Activated CD4-positive, alpha-beta T cell treated with anti-CD3 and anti-CD28 coated beads for 24 hours (primary cell): ENCODE measurements at regions not wholly inside any gene's neighbourhood (a gene's known extent, or its start where the extent isn't known, plus 50 kb on each side); places are given as distances from the start of the nearest gene placed in this dataset.

Experiments
- DNase-seq, 2 donors: peaks; one replicate each; pipeline ENCODE4 v3.0.0-alpha.2; 2020; ENCODE audit warnings: low read depth in 2 of 2

DNA sequence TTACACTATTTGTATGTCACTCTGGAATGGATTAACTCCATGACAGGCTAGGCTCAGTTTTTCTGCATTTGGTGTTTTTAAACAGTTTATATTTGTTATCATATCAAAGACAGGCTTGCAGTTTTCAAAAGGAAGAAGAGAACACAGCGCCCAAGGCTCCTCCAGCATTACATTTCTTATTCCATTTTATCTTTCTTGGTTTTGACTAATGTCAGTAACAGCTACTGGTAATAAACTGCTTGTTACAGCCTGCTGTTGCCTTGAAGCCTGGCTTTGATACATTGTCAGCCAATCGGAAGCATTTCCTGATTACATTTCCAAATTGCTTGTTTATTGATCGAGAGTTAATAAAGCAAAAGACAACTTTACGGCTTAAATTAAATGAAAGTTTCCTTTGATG lies 166.0 kb upstream of the MDFIC start:
- no peak for DNase-seq

DNA sequence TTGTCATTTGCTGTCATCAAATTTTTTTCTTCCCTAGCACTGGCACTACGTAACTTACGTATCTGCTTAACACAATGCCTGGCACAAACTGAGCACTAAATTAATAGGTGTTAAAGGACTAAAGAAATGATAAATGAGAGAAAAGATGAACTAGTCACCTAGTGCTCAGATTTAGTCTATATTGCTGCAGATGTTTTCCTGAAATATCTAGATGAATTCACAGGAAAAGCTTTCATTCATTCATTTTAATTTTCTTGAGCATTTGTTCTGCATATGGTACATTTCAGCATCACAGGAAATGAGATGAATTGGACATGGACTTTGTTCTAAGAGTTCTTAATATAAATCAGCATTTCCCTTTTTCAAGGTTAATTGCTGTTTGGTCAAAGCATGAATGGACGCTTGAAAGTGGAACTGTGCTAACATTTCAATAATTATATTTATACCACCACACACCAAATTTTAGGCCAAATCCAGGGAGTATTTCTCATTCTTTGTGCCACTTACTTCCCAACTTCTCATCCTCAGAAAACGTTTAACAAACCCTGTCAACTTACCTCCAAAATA lies 163.2 kb upstream of the MDFIC start:
- DNase-seq: no peak

DNA sequence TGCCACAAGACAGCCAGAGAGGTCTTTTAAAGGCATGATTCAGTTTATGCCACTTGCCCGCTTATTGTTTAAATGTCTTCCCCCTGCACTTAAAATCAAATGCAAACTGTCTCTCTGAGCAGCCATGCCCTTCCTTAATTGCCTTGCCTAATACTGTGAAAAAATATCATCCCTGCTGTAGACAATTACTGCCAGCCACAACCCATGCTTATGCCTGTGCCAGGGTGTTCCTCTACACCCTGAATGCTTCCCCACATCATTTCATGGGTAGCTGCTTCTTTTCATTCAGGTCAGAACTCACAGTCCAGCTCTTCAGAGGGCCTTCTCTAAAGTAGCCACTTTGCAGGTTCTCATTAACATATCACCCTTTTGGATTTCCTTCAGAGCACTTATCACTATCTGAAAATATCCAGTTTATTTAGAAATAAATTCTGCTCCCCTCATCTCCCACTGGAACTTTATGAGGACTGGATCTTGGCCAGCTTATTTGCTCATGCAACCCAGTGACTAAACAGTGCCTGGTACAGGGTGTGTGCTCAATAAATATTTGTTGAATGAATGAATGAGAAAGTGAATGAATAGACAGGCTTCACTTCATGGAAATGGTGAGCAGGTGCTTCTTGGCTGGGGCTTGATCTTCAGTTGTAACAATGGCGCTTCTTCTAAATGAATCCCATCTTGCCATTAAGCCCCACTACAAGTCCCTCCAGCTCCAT lies 162.4 kb upstream of the MDFIC start:
- DNase-seq: no peak

DNA sequence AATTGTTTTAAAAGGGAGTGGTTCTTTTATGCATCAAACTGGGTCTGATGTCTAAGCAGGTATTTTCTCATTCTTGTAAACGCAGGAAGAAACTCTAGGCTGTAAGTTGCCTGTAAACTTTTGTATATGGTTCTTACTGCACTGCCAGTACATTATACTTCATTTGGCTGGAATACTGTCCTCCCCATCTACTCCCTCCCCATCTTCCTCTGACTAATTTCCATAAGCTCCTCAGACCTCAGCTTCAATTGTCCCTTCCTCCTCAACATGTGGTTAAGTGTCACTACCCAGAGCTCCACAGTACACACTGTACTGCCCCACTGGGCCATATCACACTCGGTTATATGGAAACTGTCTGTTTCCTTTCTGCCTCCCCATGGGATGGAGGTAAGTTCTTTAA lies 161.4 kb upstream of the MDFIC start:
- no peak for DNase-seq

DNA sequence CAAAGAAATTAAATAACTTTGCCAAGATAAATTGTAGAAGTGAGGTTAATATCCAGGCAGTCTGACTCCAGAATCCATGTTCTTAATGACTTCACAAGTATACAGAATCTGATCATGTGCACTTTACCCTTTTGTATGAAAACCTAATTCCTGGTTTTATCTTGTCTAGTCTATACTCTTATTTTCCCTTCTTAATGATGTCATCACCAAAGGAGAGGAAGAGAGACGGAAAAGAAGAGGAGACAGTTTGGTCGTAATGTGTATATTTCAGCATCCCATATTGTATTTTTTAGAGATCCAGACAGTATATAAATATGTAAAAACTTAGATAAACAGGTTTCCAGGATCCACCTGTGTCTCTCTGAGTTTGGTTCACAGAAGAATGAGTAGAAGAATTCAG lies 159.9 kb upstream of the MDFIC start:
- DNase-seq: no peak

DNA sequence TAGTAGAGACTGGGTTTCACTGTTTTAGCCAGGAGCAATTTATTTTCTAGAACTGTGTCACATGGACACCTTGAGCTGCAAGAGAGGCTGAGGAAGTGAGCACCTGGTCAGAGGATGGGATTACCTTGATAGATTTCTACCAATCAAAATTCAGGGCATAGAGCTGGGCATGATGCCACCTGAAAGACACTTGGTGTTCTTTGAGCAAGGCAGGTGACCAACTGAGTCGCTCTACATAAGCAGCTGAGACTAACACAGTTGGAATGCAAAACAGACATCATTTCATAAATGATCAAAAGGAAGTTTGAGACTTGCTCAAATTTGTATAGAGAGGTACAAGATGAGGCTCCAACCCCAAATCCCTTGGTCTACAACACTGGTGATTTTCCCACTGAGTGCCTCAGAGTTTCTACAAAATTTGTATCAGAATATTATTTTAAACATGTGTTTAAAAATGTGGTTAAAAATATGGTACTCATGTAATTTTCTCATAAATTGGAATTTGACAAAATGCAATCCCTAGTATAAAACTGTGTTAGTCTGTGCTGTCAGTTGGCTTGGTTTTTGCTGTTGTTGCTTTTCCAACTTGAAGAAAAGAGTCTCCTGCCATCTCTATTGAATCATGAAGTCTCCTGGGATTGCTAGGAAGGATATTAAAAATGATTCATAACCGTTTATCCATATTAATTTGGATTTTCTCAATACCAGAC lies 156.4 kb upstream of the MDFIC start:
- no peak for DNase-seq

DNA sequence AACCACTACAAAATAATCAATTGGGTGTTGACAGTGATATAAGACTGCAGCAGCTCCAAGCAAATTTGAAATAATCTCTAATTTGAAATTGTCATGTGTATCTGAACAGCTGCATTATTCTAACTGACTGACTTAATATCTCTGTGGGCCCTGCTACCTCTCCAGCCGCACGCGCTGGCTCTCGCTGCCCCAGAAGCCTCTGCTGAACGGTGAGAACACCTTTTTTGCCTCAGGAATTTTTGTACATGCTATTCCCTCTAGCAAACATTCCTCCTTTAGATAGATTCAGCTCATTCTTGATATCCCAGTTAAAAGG lies 155.9 kb upstream of the MDFIC start:
- DNase-seq: no peak

DNA sequence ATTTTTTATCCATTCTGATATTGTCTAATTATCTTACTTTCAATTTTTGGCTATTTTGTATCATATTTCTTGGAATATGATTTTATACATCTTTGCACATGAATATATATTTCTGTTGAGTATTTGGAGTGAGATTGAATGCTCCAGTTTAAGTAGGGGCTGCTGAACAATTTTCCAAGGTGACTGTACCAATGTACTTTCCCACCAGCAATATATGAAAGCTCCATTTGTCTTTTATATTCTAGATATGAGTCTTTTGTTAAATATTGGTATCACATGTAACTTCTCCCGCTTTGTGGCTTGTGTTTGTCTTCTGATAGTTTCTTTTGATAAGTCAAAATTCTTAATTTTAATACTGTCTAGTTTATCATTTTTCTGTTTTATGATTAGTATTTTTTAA lies 144.6 kb upstream of the MDFIC start:
- no peak for DNase-seq

DNA sequence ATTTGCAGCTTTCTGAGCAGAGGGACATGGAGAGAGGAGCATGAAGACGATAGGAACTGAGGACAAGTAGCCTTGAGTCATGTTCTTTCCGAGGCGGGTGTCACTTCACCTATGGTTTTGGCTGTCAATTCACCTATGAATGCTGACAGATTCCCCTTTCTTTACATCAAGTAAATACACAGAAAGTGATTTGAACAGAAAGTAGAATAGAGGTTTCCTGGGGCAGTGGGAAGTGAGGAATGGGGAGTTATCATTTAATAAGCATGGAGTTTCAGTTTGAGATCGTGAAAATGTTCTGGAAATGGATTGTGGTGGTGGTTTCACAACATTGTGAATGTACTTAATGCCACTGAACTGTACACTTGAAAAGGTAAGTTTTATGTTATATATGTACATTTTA lies 138.4 kb upstream of the MDFIC start:
- DNase-seq: no peak

DNA sequence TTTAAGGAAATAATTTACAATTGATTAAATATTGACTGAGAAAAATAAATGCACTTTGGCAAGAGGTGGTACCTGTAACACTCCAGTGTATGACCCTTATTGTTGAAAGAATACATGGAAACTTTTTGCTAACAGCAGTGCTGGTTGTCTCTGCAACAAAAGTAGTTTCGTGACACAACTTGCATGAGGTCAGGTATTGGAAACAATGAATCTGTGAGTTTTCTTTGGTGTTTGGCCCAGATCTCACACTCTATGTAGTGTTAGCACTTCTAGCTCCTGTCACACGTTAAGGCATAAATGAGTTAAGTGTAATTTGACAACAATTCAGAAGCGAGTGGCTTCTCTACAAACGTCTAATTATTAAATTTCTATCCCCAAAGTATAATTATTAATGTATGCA lies 137.7 kb upstream of the MDFIC start:
- no peak for DNase-seq

DNA sequence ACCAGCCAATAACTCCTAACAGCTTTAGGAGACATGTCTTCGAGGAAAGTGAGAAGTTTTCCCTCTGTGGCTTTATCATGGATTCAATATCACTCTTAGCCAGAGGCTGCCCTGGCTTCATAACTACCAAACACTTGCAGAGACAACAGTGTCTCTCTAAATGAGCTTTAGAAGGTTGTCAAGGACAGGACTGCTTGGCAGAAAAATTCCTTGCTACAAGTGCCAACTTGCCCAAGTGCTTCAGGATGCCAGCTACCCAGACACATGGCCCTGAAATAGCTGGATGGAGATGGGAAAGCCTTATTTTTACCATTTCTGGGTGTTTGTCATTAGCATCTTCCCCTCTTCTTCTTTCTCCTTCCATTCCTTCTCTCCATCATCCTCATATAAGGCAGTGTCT lies 137.1 kb upstream of the MDFIC start:
- DNase-seq: no peak

DNA sequence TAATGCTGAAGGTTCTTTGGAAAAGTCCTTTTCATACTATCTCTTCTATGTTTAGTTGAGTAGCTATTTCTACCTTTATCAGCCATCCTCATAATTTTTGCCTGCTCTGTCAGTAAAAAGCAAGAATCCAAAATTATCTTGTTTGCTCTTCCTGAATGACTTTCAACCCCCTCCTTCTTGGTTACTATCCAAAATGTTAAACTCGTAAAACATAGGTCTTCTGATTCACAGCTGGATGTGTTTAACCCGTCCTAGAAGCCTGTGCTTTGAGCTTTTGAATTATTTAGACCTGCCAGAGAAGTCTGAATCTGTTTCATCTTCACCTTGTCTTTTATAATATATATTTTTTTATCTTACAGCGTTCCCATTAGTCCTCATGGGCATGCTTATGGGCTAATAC lies 136.4 kb upstream of the MDFIC start:
- no peak for DNase-seq

DNA sequence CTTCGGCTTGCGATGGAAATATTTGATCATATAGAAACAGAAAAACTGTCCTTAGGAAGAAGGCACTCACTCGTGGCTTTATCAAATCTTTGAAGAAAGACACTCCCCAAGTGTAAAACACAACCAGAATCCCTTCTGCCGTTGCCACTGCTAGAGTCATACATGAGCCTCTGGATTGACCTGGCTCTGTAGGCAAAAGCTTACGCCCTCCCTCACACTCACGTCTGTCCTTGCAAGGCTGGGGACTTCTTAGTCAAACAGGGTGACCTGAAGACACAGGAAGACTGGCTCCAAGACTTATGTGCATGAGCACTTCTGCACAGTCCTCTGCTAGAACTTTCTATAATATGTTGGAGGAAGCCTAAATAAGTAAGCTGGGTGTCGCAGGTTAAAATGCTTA lies 135.4 kb upstream of the MDFIC start:
- DNase-seq: no peak

DNA sequence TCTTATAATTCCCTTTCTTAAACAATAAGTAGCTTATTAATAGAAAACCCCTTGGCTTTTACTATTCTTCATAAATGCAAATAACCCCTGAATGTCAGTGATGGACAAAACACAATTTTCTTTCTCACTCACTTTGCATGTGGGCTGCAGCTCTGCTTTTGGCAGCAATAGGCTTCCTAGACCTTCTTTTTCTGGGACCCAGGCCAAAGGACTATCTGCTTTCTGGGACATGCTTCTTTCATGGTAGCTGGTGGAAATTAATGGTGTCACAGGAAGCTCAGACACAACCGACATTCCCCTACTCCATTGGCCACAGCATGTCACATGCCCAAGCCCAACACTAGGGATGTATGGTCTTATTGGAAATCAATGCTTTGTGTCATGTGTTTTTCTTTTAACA lies 134.3 kb upstream of the MDFIC start:
- no peak for DNase-seq

DNA sequence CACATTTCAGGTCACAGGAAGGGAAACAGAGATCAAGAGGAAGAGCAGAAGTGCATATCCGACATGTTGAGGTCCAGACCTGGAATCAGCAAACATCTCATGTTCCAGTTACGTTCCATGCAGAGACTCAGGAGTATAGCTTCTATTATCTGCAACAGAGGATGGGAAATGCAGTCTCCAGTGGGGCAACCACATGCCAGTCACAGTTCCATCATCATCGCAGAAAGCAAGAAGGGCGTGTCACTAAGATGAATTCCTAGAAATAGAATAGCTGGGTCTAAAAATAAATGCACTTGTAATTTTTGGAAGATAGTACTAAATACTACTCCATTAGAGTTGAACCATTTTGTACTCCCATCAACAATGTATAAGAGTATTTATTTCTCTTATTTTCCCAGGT lies 133.2 kb upstream of the MDFIC start:
- no peak for DNase-seq

DNA sequence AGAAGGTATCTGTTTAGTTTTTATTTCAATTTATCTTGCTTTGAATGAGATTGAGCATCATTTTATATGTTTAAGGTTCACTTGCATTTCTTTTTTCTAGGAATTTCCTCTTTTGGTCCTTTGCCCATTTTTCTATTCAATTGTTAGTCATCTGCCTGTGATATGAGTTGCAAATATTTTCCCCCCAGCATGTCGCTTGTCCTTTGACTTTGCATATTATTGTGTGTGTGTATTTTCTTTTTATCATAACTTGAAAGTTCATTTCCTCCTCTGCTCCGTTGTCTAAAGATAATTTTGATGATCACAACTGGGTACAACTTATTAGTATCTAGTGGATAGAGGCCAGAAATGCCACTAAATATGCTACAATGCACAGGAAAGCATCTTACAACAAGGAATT lies 132.7 kb upstream of the MDFIC start:
- no peak for DNase-seq

DNA sequence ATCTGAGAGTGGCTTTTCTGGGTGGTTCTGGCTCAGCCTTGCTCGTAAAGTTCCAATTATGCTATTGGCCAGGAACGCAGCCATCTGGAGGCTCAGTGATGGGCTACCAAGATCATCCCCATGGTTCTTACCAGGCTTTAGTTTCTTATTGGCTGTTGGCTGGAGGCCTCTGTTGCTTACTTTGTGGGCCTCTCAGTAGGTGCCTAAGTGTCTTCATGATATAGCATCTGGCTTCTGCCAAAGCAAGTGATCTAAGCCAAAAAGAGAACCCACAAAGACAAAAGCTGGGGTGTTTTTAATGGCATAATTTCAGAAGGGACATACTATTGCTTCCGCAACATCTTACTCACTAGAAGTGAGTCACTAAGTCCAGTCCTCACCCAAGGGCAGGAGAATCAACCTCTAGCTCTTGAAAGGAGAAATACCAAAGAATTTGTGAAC lies 132.0 kb upstream of the MDFIC start:
- DNase-seq: no peak

DNA sequence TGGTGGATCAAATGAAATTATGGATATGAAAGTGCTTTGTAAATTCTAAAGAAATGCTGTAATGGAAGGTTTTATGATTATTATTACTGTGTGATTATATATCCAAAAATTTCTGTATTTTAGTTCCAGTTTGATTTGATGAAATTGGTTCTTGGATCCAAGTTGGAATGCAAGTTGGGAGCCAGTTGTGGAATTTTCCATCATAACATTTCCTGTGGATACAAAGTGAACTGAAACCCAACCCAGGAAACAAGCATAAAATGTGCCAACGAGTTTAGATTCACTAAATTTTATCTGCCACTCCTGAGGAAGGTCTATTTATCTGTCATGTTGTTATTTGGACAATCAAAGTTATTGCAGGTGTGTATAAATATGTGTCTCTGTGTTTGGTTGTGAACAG lies 131.4 kb upstream of the MDFIC start:
- no peak for DNase-seq

DNA sequence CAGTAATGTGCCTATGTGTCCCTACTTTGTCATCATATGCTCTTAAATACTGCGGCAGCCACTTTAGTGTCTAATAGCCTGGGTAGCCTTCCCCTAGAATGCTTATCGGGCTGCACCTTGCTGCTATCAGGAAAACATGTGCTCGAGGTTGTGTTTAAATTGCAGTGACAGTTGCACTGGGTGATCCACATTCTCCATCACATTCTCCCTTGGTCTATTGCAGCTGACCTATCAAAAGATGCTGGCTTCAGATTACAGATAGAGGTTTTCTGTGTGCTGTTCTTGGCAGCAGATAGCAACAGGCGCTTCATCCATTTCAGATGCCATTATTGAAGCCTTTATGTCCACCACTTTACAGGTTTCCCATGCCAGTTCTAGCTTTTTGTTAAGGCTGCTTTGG lies 130.1 kb upstream of the MDFIC start:
- no peak for DNase-seq

DNA sequence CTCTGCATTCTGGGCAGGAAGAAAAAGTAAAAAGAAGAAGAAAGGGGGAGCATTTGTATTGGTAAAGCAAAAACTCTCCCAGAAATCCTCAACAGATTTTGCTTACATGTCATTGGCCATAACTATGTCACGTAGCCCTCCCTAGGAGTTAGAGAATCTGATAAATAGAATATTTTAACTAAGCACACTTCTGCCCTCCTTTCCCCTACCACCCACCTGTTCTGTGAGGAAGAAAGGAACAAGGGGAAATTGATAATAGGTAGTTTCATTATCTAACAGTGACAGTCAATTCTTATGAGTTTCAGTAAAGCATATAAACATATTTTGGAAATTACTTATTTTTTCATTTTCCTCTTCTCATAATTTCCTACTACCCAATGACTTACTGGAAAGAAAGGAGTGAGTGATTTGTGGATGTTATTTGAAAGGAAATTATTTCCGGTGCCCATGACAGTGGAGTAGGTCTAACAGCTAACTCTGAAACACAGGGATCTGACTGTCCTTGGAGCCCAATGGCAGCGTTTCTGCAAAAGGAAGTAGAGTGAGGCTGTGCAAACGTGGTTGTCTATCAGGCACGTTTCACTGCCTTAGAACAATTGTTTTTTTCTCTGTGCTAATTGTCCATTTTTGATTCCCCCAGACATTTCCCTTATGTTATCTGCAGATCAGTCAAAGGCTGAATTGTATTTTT lies 128.6 kb upstream of the MDFIC start:
- no peak for DNase-seq

DNA sequence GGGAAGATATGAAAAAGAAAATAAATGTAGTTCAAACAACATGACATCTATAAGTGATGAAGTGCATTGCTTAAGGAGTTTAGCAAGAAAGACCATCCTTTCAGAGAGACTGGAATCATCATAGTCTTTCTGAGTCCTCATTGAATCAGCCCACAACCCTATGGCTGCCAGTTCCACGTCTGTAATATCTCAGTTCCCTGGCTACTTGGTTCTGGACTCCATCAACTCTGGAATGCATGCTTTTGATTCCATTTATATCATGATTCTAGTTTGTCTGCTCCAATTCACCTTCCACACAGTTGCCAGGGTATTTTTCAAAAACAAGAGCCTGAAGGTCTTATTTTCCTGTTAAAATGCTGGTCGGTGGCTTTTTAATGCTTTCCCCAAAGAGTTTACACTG lies 126.4 kb upstream of the MDFIC start:
- DNase-seq: no peak

DNA sequence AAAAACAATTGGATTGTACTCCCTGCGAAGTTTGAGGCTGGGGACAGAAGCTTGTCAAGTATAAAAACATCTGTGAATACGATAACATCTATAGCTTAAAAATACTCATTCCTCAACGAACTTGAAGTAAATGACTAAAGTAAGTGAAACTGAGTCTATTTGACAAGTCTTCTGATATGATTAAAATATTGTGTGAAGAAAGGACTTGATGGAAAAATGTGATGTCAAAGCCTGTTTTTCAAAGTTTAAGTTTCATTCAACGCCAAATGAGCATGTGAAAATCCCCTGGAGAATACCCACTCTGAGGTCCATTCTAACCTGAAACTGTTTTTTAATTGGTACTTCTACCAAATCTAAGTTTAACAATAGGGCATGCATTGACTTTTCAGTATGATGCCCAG lies 122.3 kb upstream of the MDFIC start:
- no peak for DNase-seq

DNA sequence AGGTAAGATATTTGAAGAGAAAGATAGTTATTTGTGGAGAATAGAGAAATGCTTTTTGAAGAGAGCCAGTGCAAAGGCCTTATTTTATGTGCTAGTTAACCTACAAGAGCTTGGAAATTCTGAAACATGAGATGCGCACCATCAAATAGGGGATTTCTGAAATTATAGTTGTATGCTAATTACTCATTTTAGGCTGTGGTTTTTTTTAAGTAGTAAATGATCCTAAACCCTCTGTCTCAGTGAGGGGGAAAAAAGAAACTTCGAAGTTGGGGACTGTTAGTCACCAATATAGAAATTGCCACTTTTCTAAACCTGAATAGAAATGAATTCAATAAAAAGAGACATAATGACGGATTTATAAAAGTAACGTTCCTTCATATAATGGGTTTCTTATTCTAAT lies 119.3 kb upstream of the MDFIC start:
- no peak for DNase-seq
